ENCODE measurements at regions not wholly inside any gene's neighbourhood (a gene's known extent, or its start where the extent isn't known, plus 50 kb on each side); places are given as distances from the start of the nearest gene placed in this dataset.

DNA sequence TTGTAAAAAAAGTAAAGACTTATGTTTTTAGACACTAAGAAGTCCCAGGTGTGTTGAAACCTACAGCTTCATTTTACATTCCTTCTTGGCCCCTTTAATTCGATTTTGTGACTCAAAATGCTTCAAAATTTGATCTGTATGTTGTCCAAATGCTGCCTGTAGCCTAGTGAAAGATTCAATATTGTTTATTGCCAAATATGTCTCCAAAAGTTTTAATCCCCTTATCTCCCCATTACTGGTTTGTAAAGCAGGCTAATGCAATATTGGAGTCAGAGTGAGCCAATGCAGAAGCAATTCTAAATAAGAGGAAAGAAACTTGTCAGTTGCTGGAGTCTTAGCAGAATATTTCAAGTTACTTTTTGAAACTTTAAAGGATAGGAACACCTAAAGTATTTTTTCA lies 287.0 kb upstream of the ZC3H15 start:
- no peak for TF ChIP-seq POLR2A (IDR thresholded peaks at IDR 0.05)
- TF ChIP-seq, protein P1, sequence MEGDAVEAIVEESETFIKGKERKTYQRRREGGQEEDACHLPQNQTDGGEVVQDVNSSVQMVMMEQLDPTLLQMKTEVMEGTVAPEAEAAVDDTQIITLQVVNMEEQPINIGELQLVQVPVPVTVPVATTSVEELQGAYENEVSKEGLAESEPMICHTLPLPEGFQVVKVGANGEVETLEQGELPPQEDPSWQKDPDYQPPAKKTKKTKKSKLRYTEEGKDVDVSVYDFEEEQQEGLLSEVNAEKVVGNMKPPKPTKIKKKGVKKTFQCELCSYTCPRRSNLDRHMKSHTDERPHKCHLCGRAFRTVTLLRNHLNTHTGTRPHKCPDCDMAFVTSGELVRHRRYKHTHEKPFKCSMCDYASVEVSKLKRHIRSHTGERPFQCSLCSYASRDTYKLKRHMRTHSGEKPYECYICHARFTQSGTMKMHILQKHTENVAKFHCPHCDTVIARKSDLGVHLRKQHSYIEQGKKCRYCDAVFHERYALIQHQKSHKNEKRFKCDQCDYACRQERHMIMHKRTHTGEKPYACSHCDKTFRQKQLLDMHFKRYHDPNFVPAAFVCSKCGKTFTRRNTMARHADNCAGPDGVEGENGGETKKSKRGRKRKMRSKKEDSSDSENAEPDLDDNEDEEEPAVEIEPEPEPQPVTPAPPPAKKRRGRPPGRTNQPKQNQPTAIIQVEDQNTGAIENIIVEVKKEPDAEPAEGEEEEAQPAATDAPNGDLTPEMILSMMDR (IDR thresholded peaks at IDR 0.05), result no peak
- Histone ChIP-seq H3K27ac (no peak overlapping the region), H3K4me3 (no peak overlapping the region), H3K9me3 (no peaks in the 10 kb centered on the region), H3K36me3 (no peaks in the 10 kb centered on the region), H3K27me3 (no peaks in the 10 kb centered on the region), H3K4me1 (no peaks in the 10 kb centered on the region)
- no peak for DNase-seq
- intact Hi-C loops (cut with DNase I; ENCODE audit: low total_unique reads), result no loop called here

GRCh38 chr2:186201371-186201770 lies 284.7 kb upstream of the ZC3H15 start:
- Histone ChIP-seq H3K4me3 (no peak overlapping the region), H3K9me3 (no peaks in the 10 kb centered on the region), H3K27ac (no peak overlapping the region), H3K27me3 (no peaks in the 10 kb centered on the region), H3K4me1 (no peaks in the 10 kb centered on the region), H3K36me3 (no peaks in the 10 kb centered on the region)
- TF ChIP-seq POLR2A (IDR thresholded peaks at IDR 0.05), result no peak
- TF ChIP-seq, protein P1 (IDR thresholded peaks at IDR 0.05), result no peak
- no peak for DNase-seq
- intact Hi-C loops (cut with DNase I; ENCODE audit: low total_unique reads), result no loop called here

GRCh38 chr2:186205254-186205911 lies 280.7 kb upstream of the ZC3H15 start:
- intact Hi-C loops (cut with DNase I; ENCODE audit: low total_unique reads), result no loop called here
- DNase-seq, result no peak
- Histone ChIP-seq H3K27ac (no peak overlapping the region), H3K27me3 (no peaks in the 10 kb centered on the region), H3K9me3 (no peaks in the 10 kb centered on the region), H3K36me3 (no peaks in the 10 kb centered on the region), H3K4me1 (no peaks in the 10 kb centered on the region), H3K4me3 (no peak overlapping the region)
- TF ChIP-seq, protein P1 (IDR thresholded peaks at IDR 0.05), result no peak
- TF ChIP-seq POLR2A (IDR thresholded peaks at IDR 0.05), result no peak

GRCh38 chr2:186209532-186209931 lies 276.5 kb upstream of the ZC3H15 start:
- H3K27me3 ChIP-seq, result no peaks in the 10 kb centered on the region
- intact Hi-C loops (cut with DNase I; ENCODE audit: low total_unique reads), result no loop called here
- no peaks in the 10 kb centered on the region for H3K9me3 ChIP-seq
- DNase-seq, result no peak
- no peak overlapping the region for H3K27ac ChIP-seq
- TF ChIP-seq, protein P1 (IDR thresholded peaks at IDR 0.05), result no peak
- no peak for TF ChIP-seq POLR2A (IDR thresholded peaks at IDR 0.05)
- no peaks in the 10 kb centered on the region for H3K36me3 ChIP-seq
- H3K4me3 ChIP-seq, result no peak overlapping the region
- H3K4me1 ChIP-seq, result no peaks in the 10 kb centered on the region

- intact Hi-C loops (cut with DNase I; ENCODE audit: low total_unique reads), result no loop called here
- no peak for DNase-seq
- Histone ChIP-seq H3K4me3 (no peak overlapping the region), H3K4me1 (no peaks in the 10 kb centered on the region), H3K36me3 (no peaks in the 10 kb centered on the region), H3K27me3 (no peaks in the 10 kb centered on the region), H3K9me3 (no peaks in the 10 kb centered on the region), H3K27ac (no peak overlapping the region)
- TF ChIP-seq, protein P1 (IDR thresholded peaks at IDR 0.05), result no peak
- no peak for TF ChIP-seq POLR2A (IDR thresholded peaks at IDR 0.05)
Measured at GRCh38 chr2:186220409-186220808, 265.7 kb upstream of the ZC3H15 start.
